DOHH2 (cell line): ENCODE measurements at regions not wholly inside any gene's neighbourhood (a gene's known extent, or its start where the extent isn't known, plus 50 kb on each side); places are given as distances from the start of the nearest gene placed in this dataset.

ENCODE experiments used
- H3F3A ChIP-seq: fragments of 200-600 bp; sonication (generic), shearing (Covaris generic); 2 replicates; pipeline ENCODE4 v1.6.0; 2016; ENCODE audit warnings: antibody characterized with exemption, mild to moderate bottlenecking; ENCODE audit not compliant: control insufficient read depth, insufficient read depth
- H3K27ac ChIP-seq: fragments of 200-600 bp; sonication (generic); 2 replicates; pipeline ENCODE4 v1.5.1; 2014; ENCODE audit warnings: low read depth, mild to moderate bottlenecking, low read length, moderate library complexity
- H3K27me3 ChIP-seq: fragments of 200-600 bp; sonication (generic); 2 replicates; pipeline ENCODE4 v1.6.1; 2014; ENCODE audit warnings: mild to moderate bottlenecking, low read length, mixed read lengths; ENCODE audit not compliant: control insufficient read depth
- H3K36me3 ChIP-seq: fragments of 200-600 bp; sonication (generic); 2 replicates; pipeline ENCODE4 v1.6.1; 2014; ENCODE audit warnings: mild to moderate bottlenecking, low read length, moderate library complexity, mixed read lengths; ENCODE audit not compliant: control insufficient read depth
- H3K4me1 ChIP-seq: fragments of 200-600 bp; sonication (generic); 2 replicates; pipeline ENCODE4 v1.6.1; 2014; ENCODE audit warnings: mild to moderate bottlenecking, low read length, mixed read lengths; ENCODE audit not compliant: control insufficient read depth
- H3K4me2 ChIP-seq: fragments of 200-600 bp; sonication (generic); 2 replicates; pipeline ENCODE4 v1.6.0; 2014; ENCODE audit warnings: mild to moderate bottlenecking, low read length, moderate library complexity
- H3K4me3 ChIP-seq: fragments of 200-600 bp; sonication (generic); 2 replicates; pipeline ENCODE4 v1.5.1; 2014; ENCODE audit warnings: mild to moderate bottlenecking, low read length, mixed read lengths
- H3K79me2 ChIP-seq: fragments of 200-600 bp; sonication (generic); 2 replicates; pipeline ENCODE4 v1.6.1; 2014; ENCODE audit warnings: mild to moderate bottlenecking, low read length, mixed read lengths; ENCODE audit not compliant: control insufficient read depth
- H3K9me2 ChIP-seq: fragments of 200-600 bp; sonication (generic); replicated peaks from 2 replicates; pipeline ENCODE4 v1.6.1; 2014; ENCODE audit warnings: mild to moderate bottlenecking, low read length, mixed read lengths; ENCODE audit not compliant: control insufficient read depth
- H3K9me3 ChIP-seq: fragments of 200-600 bp; sonication (generic); 2 replicates; pipeline ENCODE4 v1.6.1; 2014; ENCODE audit warnings: antibody characterized with exemption, low read length, mixed read lengths; ENCODE audit not compliant: control insufficient read depth, insufficient read depth
- H4K20me1 ChIP-seq: fragments of 200-600 bp; sonication (generic); 2 replicates; pipeline ENCODE4 v1.6.0; 2014; ENCODE audit warnings: low read depth, mild to moderate bottlenecking, antibody characterized with exemption, low read length, moderate library complexity; ENCODE audit not compliant: control insufficient read depth, insufficient read depth
- EZH2phosphoT487 ChIP-seq: fragments of 200-600 bp; sonication (generic); IDR thresholded peaks from 2 replicates; pipeline ENCODE4 v1.6.1; 2017; ENCODE audit warnings: borderline replicate concordance, mild to moderate bottlenecking, antibody characterized with exemption, low read length, moderate library complexity, mixed read lengths
- TF ChIP-seq, protein P1 (sequence below): fragments of 200-600 bp; sonication (generic); IDR thresholded peaks from one replicate; pipeline ENCODE4 v1.5.1; 2014; ENCODE audit warnings: antibody characterized with exemption, mild to moderate bottlenecking, low read depth, low read length; ENCODE audit not compliant: poor library complexity, severe bottlenecking

DNA sequence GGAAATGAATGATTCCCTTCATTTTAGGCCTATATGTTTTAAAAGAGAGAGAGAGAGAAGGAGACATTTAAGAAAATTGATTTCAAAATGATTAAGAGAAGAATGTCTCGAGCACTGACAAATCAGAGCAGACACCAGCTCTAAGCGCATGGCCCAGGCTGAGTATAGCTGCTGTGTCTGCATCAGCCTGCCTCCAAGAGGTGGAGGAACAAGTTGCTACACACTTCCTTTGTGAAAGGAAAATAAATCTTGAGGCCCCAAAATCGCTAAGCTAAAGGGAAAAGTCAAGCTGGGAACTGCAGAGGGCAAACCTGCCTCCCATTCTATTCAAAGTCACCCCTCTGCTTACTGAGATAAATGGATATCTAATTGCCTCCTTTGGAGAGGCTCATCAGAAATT, 728.7 kb upstream of the TMEM132C start:
- H3K27me3 ChIP-seq: no peaks in the 10 kb centered on the region
- no peaks in the 10 kb centered on the region for H3K36me3 ChIP-seq
- no peaks in the 10 kb centered on the region for H4K20me1 ChIP-seq
- no peak overlapping the region for H3K4me3 ChIP-seq
- no peak overlapping the region for H3K27ac ChIP-seq
- no peak overlapping the region for H3K4me2 ChIP-seq
- H3F3A ChIP-seq: no peaks in the 10 kb centered on the region
- H3K9me3 ChIP-seq: peaks cover 4% of the 10 kb centered on the region; the same call in 1 of the 2 replicates
- no peaks in the 10 kb centered on the region for H3K9me2 ChIP-seq
- no peaks in the 10 kb centered on the region for H3K4me1 ChIP-seq
- no peaks in the 10 kb centered on the region for H3K79me2 ChIP-seq
- TF ChIP-seq, protein P1, sequence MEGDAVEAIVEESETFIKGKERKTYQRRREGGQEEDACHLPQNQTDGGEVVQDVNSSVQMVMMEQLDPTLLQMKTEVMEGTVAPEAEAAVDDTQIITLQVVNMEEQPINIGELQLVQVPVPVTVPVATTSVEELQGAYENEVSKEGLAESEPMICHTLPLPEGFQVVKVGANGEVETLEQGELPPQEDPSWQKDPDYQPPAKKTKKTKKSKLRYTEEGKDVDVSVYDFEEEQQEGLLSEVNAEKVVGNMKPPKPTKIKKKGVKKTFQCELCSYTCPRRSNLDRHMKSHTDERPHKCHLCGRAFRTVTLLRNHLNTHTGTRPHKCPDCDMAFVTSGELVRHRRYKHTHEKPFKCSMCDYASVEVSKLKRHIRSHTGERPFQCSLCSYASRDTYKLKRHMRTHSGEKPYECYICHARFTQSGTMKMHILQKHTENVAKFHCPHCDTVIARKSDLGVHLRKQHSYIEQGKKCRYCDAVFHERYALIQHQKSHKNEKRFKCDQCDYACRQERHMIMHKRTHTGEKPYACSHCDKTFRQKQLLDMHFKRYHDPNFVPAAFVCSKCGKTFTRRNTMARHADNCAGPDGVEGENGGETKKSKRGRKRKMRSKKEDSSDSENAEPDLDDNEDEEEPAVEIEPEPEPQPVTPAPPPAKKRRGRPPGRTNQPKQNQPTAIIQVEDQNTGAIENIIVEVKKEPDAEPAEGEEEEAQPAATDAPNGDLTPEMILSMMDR: no peak
- TF ChIP-seq EZH2phosphoT487: no peak

DNA sequence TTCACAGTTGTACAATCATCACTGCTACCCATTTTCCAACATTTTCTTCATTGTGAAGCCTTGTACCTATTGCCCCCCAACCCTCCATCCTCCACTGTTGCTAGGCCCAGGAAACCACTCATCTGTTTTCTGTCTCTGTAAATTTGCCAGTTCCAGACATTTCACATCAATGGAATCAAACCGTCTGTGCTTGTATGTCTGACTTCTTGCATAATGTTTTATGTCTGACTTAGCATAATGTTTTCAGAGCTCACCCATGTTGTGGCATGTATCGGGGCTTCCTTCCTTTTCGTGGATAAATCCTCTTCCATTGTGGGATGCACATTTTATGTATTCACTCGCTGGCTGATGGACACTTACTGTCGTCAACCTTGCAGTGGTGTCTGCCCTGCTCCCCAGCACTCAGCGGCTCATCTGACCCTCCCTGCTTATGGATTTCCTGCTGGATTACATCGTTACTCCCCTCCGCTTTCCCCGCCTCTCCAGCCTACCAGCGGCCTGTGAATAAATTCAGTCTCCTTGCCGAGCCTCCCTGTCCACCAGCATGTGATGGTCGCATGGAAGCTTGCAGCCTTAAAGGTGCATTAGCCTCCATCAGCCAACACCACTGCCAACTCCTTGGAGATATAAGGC, 727.6 kb upstream of the TMEM132C start:
- Histone ChIP-seq H4K20me1 (no peaks in the 10 kb centered on the region), H3K79me2 (no peaks in the 10 kb centered on the region), H3K9me3 (peaks cover 4% of the 10 kb centered on the region; the same call in 1 of the 2 replicates), H3K4me1 (no peaks in the 10 kb centered on the region), H3K27ac (no peak overlapping the region), H3K4me2 (no peak overlapping the region), H3F3A (no peaks in the 10 kb centered on the region), H3K36me3 (no peaks in the 10 kb centered on the region), H3K27me3 (no peaks in the 10 kb centered on the region), H3K4me3 (no peak overlapping the region), H3K9me2 (no peaks in the 10 kb centered on the region)
- TF ChIP-seq, protein P1: no peak
- no peak for TF ChIP-seq EZH2phosphoT487

DNA sequence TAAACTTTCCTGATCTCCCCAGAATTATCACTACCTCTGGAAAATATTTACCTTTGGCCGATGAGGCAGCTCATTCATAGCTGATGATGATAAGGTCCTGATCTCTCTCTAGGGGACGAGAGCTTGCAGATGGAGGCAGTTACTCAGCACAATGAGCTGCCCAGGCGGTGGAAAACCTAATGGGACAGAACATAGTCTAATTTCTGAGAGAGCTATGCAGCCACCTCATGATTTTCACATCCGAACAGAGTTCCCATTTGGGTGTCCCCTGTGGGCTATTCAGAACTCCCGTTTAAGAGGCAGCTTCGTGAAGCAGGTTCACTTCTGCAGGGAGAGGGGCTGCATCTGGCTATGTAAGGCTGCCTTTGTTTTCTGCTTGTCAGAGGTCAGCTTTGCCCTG, 724.6 kb upstream of the TMEM132C start:
- Histone ChIP-seq H3K4me1 (no peaks in the 10 kb centered on the region), H3K27ac (no peak overlapping the region), H3K79me2 (no peaks in the 10 kb centered on the region), H3K36me3 (no peaks in the 10 kb centered on the region), H3K9me2 (no peaks in the 10 kb centered on the region), H3K4me2 (no peak overlapping the region), H3K27me3 (no peaks in the 10 kb centered on the region), H3K4me3 (no peak overlapping the region), H3K9me3 (peaks cover 4% of the 10 kb centered on the region; the same call in 1 of the 2 replicates), H3F3A (no peaks in the 10 kb centered on the region), H4K20me1 (no peaks in the 10 kb centered on the region)
- TF ChIP-seq EZH2phosphoT487: no peak
- TF ChIP-seq, protein P1: no peak
